HG03064 (cell line): ENCODE measurements at regions not wholly inside any gene's neighbourhood (a gene's known extent, or its start where the extent isn't known, plus 50 kb on each side); places are given as distances from the start of the nearest gene placed in this dataset.

Experiments
- ATAC-seq: cut with Tn5 transposase; IDR thresholded peaks from one replicate; pipeline ENCODE4 v1.9.1; 2021; ENCODE audit warnings: low read depth; ENCODE audit not compliant: unreplicated experiment

DNA sequence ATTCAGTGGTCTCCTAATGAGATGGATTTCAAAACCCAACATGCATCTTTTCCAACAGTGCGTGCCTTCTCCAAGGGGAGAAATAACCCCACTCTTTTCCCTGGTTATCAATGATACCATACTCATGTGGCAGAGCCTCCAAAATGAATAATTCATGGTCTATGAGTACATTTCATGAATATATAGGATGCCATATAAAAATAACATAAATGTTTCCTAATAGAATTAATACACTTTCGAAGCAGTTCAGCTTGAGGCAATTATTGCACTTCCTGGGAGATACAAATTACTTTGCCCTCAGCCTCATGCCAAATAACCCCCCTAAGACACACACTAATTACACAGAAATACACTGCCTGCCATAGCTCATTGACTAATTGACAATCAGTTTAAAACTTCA lies 318.6 kb downstream of the ZSWIM6 start:
- no peak for ATAC-seq

DNA sequence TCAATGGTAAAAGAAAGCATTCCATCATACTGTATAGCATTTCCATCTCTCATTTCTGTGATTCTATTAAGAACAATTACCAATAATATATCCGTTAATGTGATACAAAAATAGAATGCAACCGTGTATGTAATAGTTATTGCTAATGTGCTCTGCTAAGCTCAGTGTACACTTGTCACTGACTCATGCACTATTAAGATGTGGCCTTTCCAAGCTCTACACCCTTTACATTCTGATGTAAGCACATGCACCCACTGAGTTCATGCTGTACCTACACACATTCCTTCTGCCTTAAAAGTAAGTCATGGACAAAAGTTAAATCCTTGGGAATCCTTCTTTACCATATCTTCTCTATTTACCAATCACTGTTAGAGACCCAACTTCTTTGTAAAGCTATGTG lies 319.1 kb downstream of the ZSWIM6 start:
- no peak for ATAC-seq

DNA sequence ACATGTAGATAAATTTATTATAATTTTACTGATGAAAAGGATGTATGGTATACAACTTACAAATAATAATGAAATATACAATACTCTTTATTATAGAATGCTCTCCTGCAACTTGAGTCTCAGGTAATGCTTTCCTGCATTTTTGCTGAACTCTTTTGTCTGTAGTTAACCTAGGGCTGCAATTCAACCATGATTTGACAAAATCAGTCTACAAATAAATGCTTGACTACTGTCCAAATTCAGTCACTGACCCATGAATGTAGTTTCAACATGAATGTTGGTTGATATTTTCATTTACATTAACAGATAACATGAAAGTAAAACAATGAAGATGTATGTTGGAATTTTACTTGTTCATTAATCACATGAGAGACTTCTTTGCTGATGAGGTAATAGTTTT lies 320.9 kb downstream of the ZSWIM6 start:
- ATAC-seq, result no peak

DNA sequence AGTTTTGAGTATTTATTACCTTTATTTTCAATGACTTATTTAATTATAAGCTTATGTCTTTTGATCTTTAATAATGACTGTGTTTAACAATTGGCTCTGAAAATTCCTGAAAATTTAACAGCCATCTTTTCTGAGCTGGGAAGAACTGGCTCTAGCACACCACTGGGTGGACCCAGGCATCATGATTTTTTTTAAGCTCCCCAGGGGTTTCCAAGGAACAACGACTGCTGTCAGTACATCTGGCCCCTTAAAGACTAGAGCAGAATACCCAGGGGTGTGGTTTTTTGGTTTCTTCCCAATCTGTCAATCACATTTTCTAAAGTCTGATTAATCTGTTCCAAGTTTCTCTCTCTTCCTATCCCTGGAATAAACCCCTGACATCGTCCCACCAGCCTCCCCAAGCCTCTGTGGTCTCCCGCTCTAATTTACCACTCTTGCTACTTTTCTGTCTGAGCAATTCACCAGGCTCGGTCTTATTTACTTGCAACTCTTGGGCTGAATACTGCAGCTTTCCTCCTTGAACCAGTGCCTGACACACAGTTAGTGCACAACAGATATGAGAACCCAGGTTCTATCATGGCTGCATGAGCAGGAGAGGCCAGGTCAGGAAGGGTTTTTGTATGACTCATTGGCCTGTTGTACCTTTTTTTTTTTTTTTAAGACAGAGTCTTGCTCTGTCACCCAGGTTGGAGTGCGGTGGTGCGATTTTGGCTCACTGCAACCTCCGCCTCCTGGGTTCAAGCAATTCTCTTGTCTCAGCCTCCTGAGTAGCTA lies 321.9 kb downstream of the ZSWIM6 start:
- no peak for ATAC-seq

DNA sequence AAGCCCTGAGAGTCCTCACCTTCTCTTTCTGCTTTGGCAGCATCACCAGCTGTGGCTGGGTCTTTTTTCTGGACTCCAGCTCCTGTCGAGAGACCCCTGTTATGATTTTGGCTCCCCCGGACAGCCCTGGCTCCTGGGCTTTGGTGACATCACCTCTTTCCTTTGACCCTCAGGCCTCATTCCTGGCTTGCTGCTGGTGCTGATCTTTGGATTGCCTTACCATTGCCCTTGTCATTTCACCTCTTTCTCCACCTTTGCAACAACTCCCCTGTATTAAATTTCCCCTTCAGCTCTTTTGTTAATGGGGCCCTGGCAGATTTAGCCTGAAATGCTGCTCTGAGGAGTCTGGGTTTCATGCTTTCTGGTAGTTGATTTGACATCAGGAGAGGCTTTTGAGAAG lies 322.8 kb downstream of the ZSWIM6 start:
- no peak for ATAC-seq

DNA sequence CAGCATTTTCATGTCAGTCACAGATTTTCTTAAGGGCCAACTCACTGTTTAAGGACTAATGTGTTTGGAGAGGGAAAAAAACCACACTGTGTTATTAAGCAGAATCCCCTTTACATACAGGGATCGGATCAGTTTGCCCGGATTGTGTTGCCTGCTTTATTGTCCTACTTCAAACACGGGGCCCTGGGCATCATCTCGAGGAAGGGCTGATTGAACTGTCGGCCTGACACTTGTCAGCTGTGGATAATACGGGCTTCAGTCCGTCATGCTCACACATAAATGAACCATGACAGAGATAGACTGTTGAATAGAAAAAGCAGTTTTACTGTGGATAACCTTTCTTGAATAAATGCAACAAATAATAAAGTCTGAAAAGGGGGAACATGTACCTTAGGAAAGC lies 325.0 kb downstream of the ZSWIM6 start:
- ATAC-seq, result no peak

DNA sequence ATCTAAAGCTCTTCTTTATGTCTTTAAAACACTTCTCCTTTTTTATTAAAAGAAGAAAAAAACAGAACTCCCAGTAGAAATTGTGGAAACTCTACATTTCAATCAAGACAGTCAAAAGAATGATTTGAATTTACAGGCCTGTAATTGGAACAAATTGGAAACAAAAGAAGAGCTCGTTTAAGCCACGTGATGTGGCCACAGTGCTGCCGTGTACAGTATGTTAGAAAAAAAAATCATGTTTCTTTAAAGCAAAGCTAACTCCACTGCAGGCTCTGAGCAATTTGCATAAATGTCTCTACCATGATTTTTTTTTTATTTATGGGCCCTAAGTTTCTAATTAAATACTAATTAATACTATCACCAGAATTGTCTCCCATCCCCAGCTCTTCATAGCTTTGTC lies 325.6 kb downstream of the ZSWIM6 start:
- ATAC-seq, result no peak

DNA sequence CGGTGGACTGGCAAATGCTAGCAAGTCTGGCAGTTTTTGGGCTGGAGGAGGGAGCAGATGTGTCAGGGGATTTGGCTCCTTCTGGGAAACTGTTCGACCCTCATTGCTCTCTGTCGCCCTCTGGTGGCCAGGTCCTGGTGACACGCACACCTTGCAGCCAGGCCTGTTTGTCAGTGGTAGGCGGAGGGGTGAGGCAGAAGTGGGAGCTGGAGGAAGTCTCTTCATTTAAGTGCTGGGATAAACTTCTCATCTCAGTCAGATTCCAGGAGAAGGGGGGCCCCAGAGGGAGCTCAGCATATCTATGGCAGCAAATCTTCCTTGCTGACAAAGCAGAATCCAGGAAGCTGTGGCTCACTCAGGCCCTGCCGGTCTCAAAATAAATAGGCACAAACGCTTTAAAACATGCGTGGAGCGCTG lies 326.5 kb downstream of the ZSWIM6 start:
- ATAC-seq, result peak; percentile 75

DNA sequence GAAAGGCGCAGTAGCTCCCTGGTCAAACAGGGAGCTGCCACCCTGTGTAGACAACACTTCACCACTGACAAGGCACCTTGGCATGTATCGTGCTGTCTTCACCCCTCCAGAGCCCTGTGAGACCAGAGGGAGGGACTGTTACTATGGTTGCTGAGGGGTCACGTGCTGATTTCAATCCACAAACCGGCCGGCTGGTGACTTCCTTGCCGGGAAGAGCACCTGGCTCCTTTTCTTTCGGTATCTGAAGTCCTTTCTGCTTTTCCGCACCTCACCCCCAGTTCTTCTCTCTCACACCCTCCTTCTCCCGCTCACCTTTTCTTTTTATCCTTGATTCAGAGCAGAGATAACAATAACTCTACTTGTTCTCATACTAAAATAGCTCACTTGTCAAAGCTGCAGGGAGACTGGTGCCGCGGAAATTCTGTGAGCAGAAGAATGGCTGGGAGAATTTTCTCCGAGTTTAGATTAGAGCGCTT lies 327.2 kb downstream of the ZSWIM6 start:
- ATAC-seq, result no peak

DNA sequence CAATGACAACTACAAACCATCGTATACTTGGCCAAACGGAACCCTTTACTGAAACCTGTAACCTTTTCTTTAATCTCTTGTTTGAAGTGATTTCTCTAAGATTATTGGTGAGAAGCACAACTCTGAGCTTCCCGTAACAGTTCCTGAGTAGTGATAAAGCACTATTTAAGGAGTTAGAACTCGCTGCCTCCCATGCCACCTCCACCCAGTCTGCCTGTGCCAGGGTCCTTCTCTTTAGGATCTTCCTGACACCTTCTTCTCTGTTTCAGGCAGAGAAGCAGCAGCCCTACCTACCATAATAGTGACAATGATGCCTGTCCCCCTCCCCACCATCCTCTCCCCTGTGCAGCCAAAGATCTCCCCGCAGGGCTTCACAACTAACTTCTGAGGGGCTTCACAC lies 330.6 kb downstream of the ZSWIM6 start:
- no peak for ATAC-seq

DNA sequence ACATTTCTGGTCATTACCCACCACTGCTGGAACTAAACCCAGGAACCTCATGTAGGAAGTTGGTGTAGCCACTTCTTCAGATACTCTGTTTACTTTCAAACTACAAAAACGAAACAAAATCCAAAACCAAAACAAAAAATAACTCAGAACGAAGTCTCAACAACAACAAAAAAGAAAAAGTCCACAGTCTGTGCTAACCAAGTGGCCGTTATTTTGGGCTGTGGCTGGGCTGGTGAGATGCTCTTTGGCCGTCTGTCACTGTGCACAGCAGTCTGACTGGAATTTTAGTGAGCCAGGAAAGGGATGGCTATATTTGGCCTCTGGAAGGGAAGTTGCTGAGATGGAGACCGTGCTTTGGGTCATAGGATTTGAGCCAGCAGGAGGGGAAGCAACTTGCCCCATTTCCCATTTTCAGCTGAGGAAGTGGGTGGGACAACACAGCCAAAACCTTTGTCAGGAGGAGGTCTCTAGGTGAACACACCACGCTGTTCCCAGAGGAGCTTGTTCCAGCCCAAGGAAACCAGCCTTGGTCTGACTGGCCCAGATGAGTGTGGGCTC lies 334.1 kb downstream of the ZSWIM6 start:
- no peak for ATAC-seq

DNA sequence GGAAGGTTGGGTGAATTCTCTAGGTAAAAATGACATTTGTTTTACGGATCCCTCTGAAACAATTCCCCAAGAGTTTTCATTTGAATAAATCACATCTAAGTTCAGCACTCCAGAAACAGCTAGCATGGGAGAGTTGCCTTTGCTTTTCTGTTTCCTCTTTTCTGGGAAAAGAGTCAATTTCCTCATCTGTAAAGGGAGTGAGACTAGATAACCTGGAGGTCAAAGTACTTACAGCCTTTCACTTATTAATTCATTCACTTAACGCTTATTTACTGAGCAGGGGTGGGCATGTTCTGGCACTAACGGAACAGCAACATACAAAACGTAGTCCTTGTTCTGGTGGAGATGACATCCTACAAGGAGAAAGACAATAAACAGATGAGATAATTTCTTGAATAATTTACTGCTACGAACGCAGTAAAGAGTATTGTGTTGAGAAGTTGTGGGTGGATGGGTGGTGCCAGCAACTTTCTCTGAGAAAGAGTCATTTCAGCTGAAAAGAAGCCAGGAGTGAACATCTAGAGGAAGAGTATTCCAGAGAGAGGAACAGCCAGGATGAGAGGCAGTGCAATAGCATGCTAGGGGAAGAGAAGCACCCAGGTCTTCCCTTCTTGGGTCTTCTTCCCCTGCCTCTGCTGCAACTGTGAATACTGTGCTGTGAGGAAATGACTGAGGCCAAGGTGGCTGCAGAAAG lies 335.6 kb downstream of the ZSWIM6 start:
- ATAC-seq, result no peak

DNA sequence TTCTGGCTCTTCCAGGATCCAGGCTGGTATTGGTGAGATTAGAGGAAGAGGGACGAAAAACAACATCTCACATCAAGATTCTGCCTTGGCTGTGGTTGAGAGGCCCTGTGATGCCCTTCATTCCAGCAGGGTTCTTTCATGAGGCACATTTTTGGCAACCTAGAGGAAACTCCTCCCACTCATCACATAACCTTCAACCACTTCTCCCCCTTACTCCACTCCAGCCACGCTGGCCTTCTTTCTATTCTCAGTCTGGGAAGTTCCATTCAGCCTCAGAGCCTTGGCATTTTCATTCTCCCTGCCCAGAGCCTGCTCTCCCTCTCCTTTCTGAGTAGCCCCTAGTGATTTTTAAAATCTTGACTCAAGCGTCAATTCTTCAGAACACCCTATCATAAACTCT lies 337.5 kb downstream of the ZSWIM6 start:
- no peak for ATAC-seq

DNA sequence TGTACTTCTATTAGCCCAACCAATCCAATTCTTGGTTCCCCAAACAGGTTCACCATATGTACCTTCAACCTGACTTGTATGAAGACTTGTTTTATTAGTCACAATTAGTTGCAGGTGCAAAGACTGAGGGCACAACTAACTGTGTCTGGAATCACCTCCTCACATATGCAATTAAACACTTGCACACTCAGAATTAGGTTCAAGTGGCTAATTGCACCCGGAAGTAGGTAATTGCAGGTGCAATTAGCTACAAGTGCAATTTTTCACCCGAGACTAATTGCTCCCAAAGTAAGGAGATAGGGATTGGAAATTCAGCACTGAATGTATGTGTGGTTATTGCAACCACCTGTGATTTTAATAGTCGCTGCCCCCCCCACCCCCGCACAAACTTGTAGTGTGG lies 338.9 kb downstream of the ZSWIM6 start:
- ATAC-seq, result no peak

DNA sequence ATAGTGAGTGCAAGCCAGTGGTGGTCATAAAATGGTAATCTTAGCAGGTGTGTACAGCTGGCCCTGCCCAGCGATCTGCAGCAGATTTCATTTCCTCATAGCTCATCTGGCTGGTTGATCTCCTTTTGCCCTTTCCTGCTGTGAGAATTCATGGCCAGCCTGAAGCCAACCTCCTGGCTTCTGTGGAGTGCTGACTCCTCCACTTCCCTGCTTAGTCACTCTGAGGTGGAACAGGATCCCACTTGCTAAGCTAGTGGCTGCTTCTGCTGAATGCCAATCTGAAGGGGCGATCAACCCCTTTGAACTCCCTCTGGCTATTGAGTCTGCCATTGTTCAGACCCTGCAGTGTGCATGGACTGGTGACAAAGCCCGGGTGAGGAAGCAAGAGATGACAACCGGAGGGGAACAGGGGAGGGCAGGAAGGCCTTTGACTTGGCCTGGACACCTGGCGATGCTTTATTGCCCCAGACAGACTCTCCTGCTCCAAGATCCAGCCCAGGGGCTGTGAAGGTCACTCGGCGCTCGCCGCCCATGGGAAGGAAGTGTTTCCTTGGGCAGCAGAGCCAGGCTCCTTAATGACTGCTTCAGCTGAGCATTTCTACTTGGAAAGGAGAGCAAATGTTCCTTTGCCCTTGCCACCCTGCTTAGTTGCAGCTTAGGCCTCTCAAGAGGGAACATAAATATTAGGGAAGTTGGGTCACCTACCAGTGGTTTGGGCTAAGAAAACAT lies 341.1 kb downstream of the ZSWIM6 start:
- no peak for ATAC-seq

DNA sequence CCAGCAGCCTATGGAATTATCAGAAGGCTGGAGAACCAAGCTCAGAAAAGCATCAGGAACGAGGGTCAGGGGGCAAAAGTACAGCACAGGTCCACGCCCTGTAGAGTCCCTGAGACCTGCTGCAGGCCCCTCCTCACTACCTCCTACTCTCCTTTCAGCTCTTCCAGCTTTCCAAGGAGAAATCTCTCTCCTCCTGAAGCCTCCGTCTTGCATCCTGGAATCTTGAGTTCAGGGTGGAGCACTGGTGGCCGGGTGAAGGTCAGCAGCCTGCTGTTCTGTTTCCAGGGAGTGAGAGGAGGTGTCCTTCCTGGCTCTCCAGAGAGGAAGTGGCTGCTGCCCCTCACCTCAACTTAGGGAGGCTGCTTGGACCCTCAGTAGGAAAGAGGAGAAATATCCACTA lies 342.3 kb downstream of the ZSWIM6 start:
- ATAC-seq, result no peak

DNA sequence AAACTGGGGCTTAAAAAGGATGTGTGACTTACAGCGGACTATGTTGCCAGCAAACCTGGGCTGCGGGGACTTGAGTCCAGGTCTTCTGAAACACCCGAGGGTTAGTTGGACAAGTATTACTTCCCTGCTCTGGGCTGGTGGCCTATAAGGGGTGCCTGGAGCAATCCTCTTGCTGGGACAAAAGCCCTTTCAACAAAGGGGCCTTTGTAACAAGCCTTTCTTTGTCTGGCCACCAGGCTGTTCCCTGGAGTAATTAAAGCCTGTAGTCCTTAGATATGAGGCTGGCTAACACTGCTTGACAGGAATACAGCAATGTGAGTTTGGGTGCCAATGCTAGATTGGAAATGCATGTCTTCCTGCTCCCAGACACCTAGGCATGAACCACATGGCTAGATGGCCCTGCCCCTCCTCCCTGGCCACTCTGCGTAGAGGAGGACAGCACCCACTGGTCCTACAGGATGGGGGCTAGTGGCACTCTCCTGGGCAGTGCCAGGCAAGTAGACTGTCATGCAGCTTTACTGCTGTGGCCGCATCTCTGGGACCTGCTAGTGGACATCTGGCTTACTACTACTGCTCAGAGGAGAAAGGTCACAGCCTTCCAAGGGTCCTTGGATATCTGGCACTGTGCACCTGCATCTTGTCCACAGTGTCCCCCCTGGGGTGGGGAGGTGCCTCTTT lies 343.1 kb downstream of the ZSWIM6 start:
- ATAC-seq, result no peak

DNA sequence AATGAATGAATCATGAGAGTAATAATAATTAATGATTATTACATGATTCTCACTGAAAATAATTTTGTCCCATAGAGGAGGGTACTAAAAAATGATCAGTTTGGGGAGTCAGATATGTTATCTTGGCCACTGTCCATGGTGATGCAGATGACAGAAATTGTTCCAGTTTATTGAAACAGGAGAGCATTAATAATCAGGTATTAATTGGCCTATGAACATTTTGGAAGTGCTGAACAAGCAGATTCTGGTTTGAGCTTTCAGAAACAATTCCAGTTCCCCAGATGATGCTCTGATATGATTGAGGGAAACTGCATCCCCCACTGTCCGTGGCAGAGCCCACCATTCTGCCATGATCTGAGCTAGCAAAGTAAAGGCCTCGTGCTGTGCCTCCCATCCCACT lies 345.2 kb downstream of the ZSWIM6 start:
- no peak for ATAC-seq

DNA sequence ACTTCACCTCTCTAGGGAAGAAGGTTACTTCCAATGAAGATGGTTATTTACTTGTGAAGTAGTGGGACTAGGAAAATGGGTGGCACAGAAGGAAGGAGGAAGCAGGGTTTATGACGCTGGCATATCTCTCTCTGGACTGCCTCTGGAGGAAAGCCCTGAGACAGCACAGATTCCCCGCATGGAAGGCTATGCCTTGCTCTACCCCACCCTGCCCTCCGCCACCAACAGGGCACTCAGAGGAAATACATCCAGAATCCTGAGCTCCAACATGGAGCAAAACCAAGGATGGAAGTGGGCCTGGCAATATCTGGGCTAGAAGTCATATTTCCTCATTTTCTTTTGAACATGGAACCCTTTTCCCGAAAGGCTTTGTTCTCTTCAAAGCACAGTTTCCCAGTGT lies 346.9 kb downstream of the ZSWIM6 start:
- no peak for ATAC-seq

DNA sequence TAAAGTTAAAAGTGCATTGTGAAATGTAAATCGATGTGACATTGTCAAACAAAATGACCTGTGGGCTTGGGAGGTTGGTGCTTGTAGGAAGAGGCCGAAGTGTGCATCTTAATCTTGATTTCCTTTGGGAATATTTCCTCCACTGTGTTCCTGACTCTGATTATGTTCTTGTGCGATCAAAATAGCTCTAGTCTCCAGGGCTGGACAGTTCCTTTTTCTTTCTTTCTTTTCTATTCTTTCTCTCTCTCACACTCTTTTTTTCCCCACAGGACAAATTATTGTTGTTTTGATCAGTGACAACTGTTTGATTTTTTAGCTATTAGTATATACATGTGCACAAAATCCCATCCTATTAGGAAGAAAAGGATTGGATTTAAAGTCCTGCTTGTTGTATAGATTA lies 347.5 kb downstream of the ZSWIM6 start:
- no peak for ATAC-seq

DNA sequence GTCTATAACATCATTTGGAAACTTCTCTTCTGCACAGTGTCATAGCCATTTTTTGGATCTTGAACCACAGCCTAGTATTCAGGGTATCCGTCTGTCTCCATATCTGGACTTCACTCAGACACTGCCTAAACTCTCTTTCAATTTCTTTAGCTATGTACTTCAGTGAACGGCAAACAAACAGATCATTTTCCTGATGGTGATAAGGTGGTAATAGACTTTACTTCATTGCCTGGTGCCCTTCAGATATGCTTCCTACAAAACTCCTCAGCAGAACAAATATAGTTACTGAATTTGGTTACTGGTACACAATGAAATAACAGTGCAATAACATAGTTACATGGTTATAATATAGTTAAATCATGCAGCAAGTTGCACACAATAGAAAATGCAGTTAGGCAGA lies 348.2 kb downstream of the ZSWIM6 start:
- ATAC-seq, result no peak
